ENCODE measurements at regions not wholly inside any gene's neighbourhood (a gene's known extent, or its start where the extent isn't known, plus 50 kb on each side); places are given as distances from the start of the nearest gene placed in this dataset.

DNA sequence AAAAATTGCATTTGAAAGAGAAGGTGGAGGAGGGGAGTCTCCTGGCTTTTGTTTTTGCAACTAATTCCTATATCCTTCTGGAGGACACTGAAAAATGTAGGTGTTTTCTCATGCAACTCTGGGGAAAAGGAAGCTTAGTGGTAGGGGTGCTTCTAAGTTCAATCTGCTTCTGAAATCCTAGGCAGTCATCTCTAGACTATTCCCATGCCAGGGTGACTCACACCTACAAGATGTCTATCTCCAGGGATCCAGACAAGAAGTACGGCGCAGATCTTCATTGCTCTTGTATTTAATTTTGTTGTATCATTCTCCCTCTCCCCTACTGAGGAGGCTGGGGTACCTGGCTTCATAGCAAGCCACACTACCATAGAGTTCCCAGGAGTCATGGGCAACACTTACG, 258.8 kb downstream of the PHF14 start:
- no peak overlapping the region for H2AFZ ChIP-seq (replicated peaks; ENCODE audit: low read length, poor library complexity)
- in situ Hi-C loops (cut with MboI; ENCODE audit: low sequenced_read_pairs), result no loop called here
- H3K27me3 ChIP-seq (ENCODE audit: control insufficient read depth, insufficient read depth, low read length), result no peaks in the 10 kb centered on the region
- no peak for TF ChIP-seq RCOR1 (IDR thresholded peaks at IDR 0.05; ENCODE audit: insufficient replicate concordance, low read length)
- TF ChIP-seq CEBPB (IDR thresholded peaks at IDR 0.05; ENCODE audit: low read depth, low read length), result no peak
- TF ChIP-seq, protein P1, sequence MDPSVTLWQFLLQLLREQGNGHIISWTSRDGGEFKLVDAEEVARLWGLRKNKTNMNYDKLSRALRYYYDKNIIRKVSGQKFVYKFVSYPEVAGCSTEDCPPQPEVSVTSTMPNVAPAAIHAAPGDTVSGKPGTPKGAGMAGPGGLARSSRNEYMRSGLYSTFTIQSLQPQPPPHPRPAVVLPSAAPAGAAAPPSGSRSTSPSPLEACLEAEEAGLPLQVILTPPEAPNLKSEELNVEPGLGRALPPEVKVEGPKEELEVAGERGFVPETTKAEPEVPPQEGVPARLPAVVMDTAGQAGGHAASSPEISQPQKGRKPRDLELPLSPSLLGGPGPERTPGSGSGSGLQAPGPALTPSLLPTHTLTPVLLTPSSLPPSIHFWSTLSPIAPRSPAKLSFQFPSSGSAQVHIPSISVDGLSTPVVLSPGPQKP (IDR thresholded peaks at IDR 0.05; ENCODE audit: borderline replicate concordance, low read depth, low read length), result no peak
- TF ChIP-seq BHLHE40 (IDR thresholded peaks at IDR 0.05; ENCODE audit: low read depth, low read length), result no peak
- TF ChIP-seq MXI1 (IDR thresholded peaks at IDR 0.05; ENCODE audit: borderline replicate concordance, low read depth, low read length), result no peak
- no peak for TF ChIP-seq POLR2A (IDR thresholded peaks at IDR 0.05; ENCODE audit: low read depth, low read length)
- no peak for TF ChIP-seq SMC3 (IDR thresholded peaks at IDR 0.05; ENCODE audit: low read depth, low read length)
- no peak for TF ChIP-seq RAD21 (IDR thresholded peaks at IDR 0.05; ENCODE audit: low read length)
- no peak overlapping the region for H2BK120ac ChIP-seq (ENCODE audit: low read depth, low read length)
- no peak overlapping the region for H4K8ac ChIP-seq (ENCODE audit: low read depth in 2 of 2, low read length in 2 of 2)
- H2AK5ac ChIP-seq (ENCODE audit: low read depth, low read length), result no peak overlapping the region
- no peak overlapping the region for H3K14ac ChIP-seq (replicated peaks; ENCODE audit: low read depth, low read length)
- WGBS, 2 experiments (ENCODE audit: extremely low coverage in 2 of 2, insufficient read length in 1 of 2), result 80% methylated on average over 1 of the region's 3 CpGs; no CpG with 5 or more reads in 1 of the 2 experiments
- ChIA-PET CTCF (no interaction called here), POLR2A (ENCODE audit: unreplicated experiment) (no interaction called here)
- H3K9me1 ChIP-seq (ENCODE audit: insufficient read depth, low read length), result no peaks in the 10 kb centered on the region
- H3K4me1 ChIP-seq (ENCODE audit: control insufficient read depth, insufficient read depth, low read length), result no peaks in the 10 kb centered on the region
- H3K27ac ChIP-seq (ENCODE audit: insufficient read depth, low read length), result no peak overlapping the region
- H3K23ac ChIP-seq (ENCODE audit: low read depth, low read length), result no peak overlapping the region
- DNase-seq (no peak), ATAC-seq (ENCODE audit: low read depth) (no peak)
- H2BK5ac ChIP-seq (ENCODE audit: low read depth, low read length, poor library complexity, severe bottlenecking), result no peak overlapping the region
- H3K18ac ChIP-seq (ENCODE audit: low read depth, low read length), result no peak overlapping the region
- dilution Hi-C loops (cut with HindIII; ENCODE audit: low sequenced_read_pairs, unreplicated experiment), result no loop called here
- H3K4me3 ChIP-seq (ENCODE audit: insufficient read depth, low read depth, low read length), result no peak overlapping the region
- no peaks in the 10 kb centered on the region for H3K79me1 ChIP-seq (ENCODE audit: low read depth in 1 of 2, low read length in 2 of 2)
- no peaks in the 10 kb centered on the region for H3K9me3 ChIP-seq (ENCODE audit: control insufficient read depth, insufficient read depth, low read length)
- H4K5ac ChIP-seq (ENCODE audit: low read depth, low read length), result no peak overlapping the region
- no peak overlapping the region for H2BK20ac ChIP-seq (ENCODE audit: low read depth, low read length)
- H3K56ac ChIP-seq (ENCODE audit: extremely low read depth, insufficient read depth, low read length), result no peak overlapping the region
- H3K4ac ChIP-seq (ENCODE audit: low read depth, low read length), result no peak overlapping the region
- no peak overlapping the region for H2BK15ac ChIP-seq (ENCODE audit: low read depth, low read length)
- H3K9ac ChIP-seq (ENCODE audit: low read depth, low read length), result no peak overlapping the region
- no peak overlapping the region for H3K4me2 ChIP-seq (ENCODE audit: low read depth, low read length)
- intact Hi-C loops (cut with micrococcal nuclease), result no loop called here
- no peak overlapping the region for H2AK9ac ChIP-seq (replicated peaks; ENCODE audit: low read depth, low read length, poor library complexity)
- no peak overlapping the region for H4K91ac ChIP-seq (ENCODE audit: insufficient read depth, low read depth, low read length)
- no peaks in the 10 kb centered on the region for H4K20me1 ChIP-seq (ENCODE audit: insufficient read depth, low read length)
- H3K36me3 ChIP-seq (ENCODE audit: control insufficient read depth, insufficient read depth, low read length), result no peaks in the 10 kb centered on the region
- BruUV-seq (replicated peaks), result no TSS peak
